ENCODE measurements at regions not wholly inside any gene's neighbourhood (a gene's known extent, or its start where the extent isn't known, plus 50 kb on each side); places are given as distances from the start of the nearest gene placed in this dataset.

DNA sequence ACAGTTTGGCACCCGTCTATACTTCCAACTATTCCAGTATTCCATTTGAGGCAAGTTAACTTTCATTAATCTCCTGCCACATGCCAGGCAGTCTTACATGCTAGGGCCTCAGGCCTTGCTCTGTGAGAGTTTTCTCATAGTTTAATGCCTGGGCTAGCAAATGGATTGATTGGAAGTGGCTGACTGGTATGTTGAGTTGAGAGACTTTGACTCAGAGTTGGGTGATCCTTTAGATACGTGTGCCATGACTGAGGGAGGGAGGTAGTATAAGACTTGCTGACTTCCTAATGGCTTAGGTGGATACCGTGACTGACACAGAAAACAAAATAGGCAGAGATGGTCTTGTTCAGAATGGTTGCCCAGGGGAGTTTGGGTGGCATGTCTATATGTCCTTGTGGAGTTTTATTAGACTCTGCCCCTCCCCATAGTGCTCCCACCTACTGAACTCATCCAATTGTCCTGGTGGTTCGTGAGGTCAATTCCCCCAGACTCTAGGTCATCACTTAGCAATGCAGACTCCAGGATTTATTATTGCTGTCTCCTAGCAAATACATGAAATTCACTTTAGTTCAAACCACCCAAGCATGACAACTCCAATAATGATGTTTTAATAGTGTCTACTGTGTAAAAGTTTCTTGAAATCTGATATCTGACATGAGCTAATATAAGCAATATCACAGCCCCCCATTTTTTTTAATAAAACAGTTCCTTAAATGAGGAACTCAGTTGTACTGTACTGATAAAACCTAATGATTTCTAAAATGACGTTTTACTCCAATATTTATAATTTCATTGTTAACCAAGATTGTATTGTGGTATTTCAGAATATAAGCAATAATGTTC is 413.9 kb upstream of the MDFIC2 start:
- TF ChIP-seq ZFP30 (CRISPR knock-in tag; IDR thresholded peaks at IDR 0.05) (no peak), ZNF8 (CRISPR knock-in tag; IDR thresholded peaks at IDR 0.05) (no peak), TOX (CRISPR knock-in tag; IDR thresholded peaks at IDR 0.05; ENCODE audit: borderline replicate concordance) (no peak), GLIS3 (CRISPR knock-in tag; IDR thresholded peaks at IDR 0.05) (no peak), BACH2 (CRISPR knock-in tag; IDR thresholded peaks at IDR 0.05; ENCODE audit: borderline replicate concordance) (no peak)
- TF ChIP-seq, protein P1, sequence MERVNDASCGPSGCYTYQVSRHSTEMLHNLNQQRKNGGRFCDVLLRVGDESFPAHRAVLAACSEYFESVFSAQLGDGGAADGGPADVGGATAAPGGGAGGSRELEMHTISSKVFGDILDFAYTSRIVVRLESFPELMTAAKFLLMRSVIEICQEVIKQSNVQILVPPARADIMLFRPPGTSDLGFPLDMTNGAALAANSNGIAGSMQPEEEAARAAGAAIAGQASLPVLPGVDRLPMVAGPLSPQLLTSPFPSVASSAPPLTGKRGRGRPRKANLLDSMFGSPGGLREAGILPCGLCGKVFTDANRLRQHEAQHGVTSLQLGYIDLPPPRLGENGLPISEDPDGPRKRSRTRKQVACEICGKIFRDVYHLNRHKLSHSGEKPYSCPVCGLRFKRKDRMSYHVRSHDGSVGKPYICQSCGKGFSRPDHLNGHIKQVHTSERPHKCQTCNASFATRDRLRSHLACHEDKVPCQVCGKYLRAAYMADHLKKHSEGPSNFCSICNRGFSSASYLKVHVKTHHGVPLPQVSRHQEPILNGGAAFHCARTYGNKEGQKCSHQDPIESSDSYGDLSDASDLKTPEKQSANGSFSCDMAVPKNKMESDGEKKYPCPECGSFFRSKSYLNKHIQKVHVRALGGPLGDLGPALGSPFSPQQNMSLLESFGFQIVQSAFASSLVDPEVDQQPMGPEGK (CRISPR knock-in tag; IDR thresholded peaks at IDR 0.05; ENCODE audit: borderline replicate concordance) = no peak
- TF ChIP-seq, protein P2, sequence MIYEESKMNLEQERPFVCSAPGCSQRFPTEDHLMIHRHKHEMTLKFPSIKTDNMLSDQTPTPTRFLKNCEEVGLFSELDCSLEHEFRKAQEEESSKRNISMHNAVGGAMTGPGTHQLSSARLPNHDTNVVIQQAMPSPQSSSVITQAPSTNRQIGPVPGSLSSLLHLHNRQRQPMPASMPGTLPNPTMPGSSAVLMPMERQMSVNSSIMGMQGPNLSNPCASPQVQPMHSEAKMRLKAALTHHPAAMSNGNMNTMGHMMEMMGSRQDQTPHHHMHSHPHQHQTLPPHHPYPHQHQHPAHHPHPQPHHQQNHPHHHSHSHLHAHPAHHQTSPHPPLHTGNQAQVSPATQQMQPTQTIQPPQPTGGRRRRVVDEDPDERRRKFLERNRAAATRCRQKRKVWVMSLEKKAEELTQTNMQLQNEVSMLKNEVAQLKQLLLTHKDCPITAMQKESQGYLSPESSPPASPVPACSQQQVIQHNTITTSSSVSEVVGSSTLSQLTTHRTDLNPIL (CRISPR knock-in tag; IDR thresholded peaks at IDR 0.05; ENCODE audit: low read depth) = no peak
